H9 (cell line): ENCODE measurements at regions not wholly inside any gene's neighbourhood (a gene's known extent, or its start where the extent isn't known, plus 50 kb on each side); places are given as distances from the start of the nearest gene placed in this dataset.

ENCODE experiments used
- DNase-seq: peaks from one replicate; pipeline ENCODE4 v3.0.0-alpha.2; 2017
- H2AFZ ChIP-seq: one replicate; pipeline ENCODE4 v1.6.1; 2013; ENCODE audit warnings: mild to moderate bottlenecking, low read length, control low read depth, moderate library complexity
- H2AK5ac ChIP-seq: 2 replicates; pipeline ENCODE4 v1.6.1; 2013; ENCODE audit warnings: low read length, control low read depth, mixed read lengths; ENCODE audit not compliant: insufficient read length
- H2BK120ac ChIP-seq: one replicate; pipeline ENCODE4 v1.6.1; 2013; ENCODE audit warnings: low read depth, mild to moderate bottlenecking, low read length, control low read depth, inconsistent platforms; ENCODE audit not compliant: poor library complexity, severe bottlenecking
- H2BK12ac ChIP-seq: 2 replicates; pipeline ENCODE4 v1.6.1; 2013; ENCODE audit warnings: low read length, control low read depth, mixed read lengths, low read depth; ENCODE audit not compliant: insufficient read length
- H2BK15ac ChIP-seq: 2 replicates; pipeline ENCODE4 v1.6.1; 2013; ENCODE audit warnings: low read depth, low read length, control low read depth
- H2BK20ac ChIP-seq: one replicate; pipeline ENCODE4 v1.6.1; 2013; ENCODE audit warnings: low read depth, mild to moderate bottlenecking, low read length, control low read depth, inconsistent platforms; ENCODE audit not compliant: poor library complexity, severe bottlenecking
- H2BK5ac ChIP-seq: 2 replicates; pipeline ENCODE4 v1.6.1; 2013; ENCODE audit warnings: low read length, control low read depth, mixed read lengths; ENCODE audit not compliant: insufficient read length
- H3K14ac ChIP-seq: 2 replicates; pipeline ENCODE4 v1.6.1; 2013; ENCODE audit warnings: low read length, control low read depth; ENCODE audit not compliant: insufficient read depth
- H3K18ac ChIP-seq: 2 replicates; pipeline ENCODE4 v1.6.1; 2013; ENCODE audit warnings: low read depth, mild to moderate bottlenecking, mixed read lengths, low read length, control low read depth; ENCODE audit not compliant: insufficient read length
- H3K23ac ChIP-seq: 2 replicates; pipeline ENCODE4 v1.6.1; 2013; ENCODE audit warnings: low read length, control low read depth, mixed read lengths, low read depth; ENCODE audit not compliant: insufficient read length
- H3K23me2 ChIP-seq: 2 replicates; pipeline ENCODE4 v1.6.1; 2013; ENCODE audit warnings: low read depth, mild to moderate bottlenecking, mixed read lengths, low read length, control low read depth; ENCODE audit not compliant: insufficient read length, poor library complexity, severe bottlenecking
- H3K27ac ChIP-seq: 2 replicates; pipeline ENCODE4 v1.5.1; 2013; ENCODE audit warnings: low read length, control low read depth, mixed read lengths, low read depth; ENCODE audit not compliant: insufficient read length
- H3K27me3 ChIP-seq: 2 replicates; pipeline ENCODE4 v1.6.1; 2013; ENCODE audit warnings: low read length, control low read depth, inconsistent platforms; ENCODE audit not compliant: insufficient read depth
- H3K4ac ChIP-seq: 2 replicates; pipeline ENCODE4 v1.6.1; 2013; ENCODE audit warnings: low read depth, mild to moderate bottlenecking, control low read depth, inconsistent platforms, low read length, moderate library complexity
- H3K4me1 ChIP-seq: 2 replicates; pipeline ENCODE4 v1.6.1; 2013; ENCODE audit warnings: low read length, control low read depth, inconsistent platforms; ENCODE audit not compliant: insufficient read depth
- H3K4me2 ChIP-seq: 2 replicates; pipeline ENCODE4 v1.6.1; 2013; ENCODE audit warnings: low read length, control low read depth, mixed read lengths; ENCODE audit not compliant: insufficient read length, insufficient read depth
- H3K56ac ChIP-seq: 2 replicates; pipeline ENCODE4 v1.6.1; 2013; ENCODE audit warnings: low read depth, mild to moderate bottlenecking, mixed read lengths, low read length, control low read depth; ENCODE audit not compliant: insufficient read length
- H3K79me1 ChIP-seq: 2 replicates; pipeline ENCODE4 v1.6.1; 2013; ENCODE audit warnings: low read depth, mild to moderate bottlenecking, moderate library complexity, low read length, control low read depth, inconsistent platforms; ENCODE audit not compliant: insufficient read depth, poor library complexity, severe bottlenecking
- H3K79me2 ChIP-seq: 2 replicates; pipeline ENCODE4 v1.6.1; 2013; ENCODE audit warnings: low read length, control low read depth, inconsistent platforms; ENCODE audit not compliant: insufficient read depth
- H3K9ac ChIP-seq: 2 replicates; pipeline ENCODE4 v1.6.1; 2013; ENCODE audit warnings: low read length, control low read depth, mixed read lengths; ENCODE audit not compliant: insufficient read length; ENCODE audit errors: extremely low read depth
- H3K9me3 ChIP-seq: one replicate; pipeline ENCODE4 v1.6.1; 2013; ENCODE audit warnings: low read depth, low read length, inconsistent platforms; ENCODE audit not compliant: control insufficient read depth
- H3T11ph ChIP-seq: one replicate; pipeline ENCODE4 v1.6.1; 2013; ENCODE audit warnings: mild to moderate bottlenecking, low read length, control low read depth, inconsistent platforms
- H4K20me1 ChIP-seq: one replicate; pipeline ENCODE4 v1.6.1; 2013; ENCODE audit not compliant: control insufficient read depth, insufficient read length, insufficient read depth
- H4K5ac ChIP-seq: 2 replicates; pipeline ENCODE4 v1.6.1; 2013; ENCODE audit warnings: low read depth, mild to moderate bottlenecking, mixed read lengths, low read length, control low read depth; ENCODE audit not compliant: insufficient read length
- H4K8ac ChIP-seq: replicated peaks from 2 replicates; pipeline ENCODE4 v1.6.1; 2013; ENCODE audit warnings: low read length, control low read depth, mixed read lengths, low read depth; ENCODE audit not compliant: insufficient read length
- H4K91ac ChIP-seq: 2 replicates; pipeline ENCODE4 v1.6.1; 2013; ENCODE audit warnings: low read depth, mild to moderate bottlenecking, moderate library complexity, mixed read lengths, low read length, control low read depth; ENCODE audit not compliant: insufficient read length
- H3K27ac Mint-ChIP-seq, 3 experiments: 2 replicates in 2 of 3; 3 replicates in 1 of 3; pipeline ENCODE4 v1.8.0; 2020 to 2021; ENCODE audit warnings: mixed read lengths in 3 of 3, mild to moderate bottlenecking in 1 of 3, moderate library complexity in 1 of 3
- H3K27me3 Mint-ChIP-seq: 2 replicates; pipeline ENCODE4 v1.8.0; 2021; ENCODE audit warnings: low read depth, mild to moderate bottlenecking, moderate library complexity, mixed read lengths
- H3K36me3 Mint-ChIP-seq, 3 experiments: 2 replicates in 2 of 3; 3 replicates in 1 of 3; pipeline ENCODE4 v1.8.0; 2020 to 2021; ENCODE audit warnings: low read depth in 3 of 3, mixed read lengths in 3 of 3; ENCODE audit not compliant: insufficient read depth in 1 of 3
- H3K4me1 Mint-ChIP-seq, 2 experiments: 2 replicates each; pipeline ENCODE4 v1.8.0; 2020; ENCODE audit warnings: mixed read lengths in 2 of 2
- H3K4me3 Mint-ChIP-seq, 2 experiments: 2 replicates in 1 of 2; 3 replicates in 1 of 2; pipeline ENCODE4 v1.8.0; 2020 to 2021; ENCODE audit warnings: mild to moderate bottlenecking in 2 of 2, mixed read lengths in 2 of 2, moderate library complexity in 1 of 2
- H3K9me3 Mint-ChIP-seq, 2 experiments: 2 replicates in 1 of 2; 3 replicates in 1 of 2; pipeline ENCODE4 v1.8.0; 2020; ENCODE audit warnings: mild to moderate bottlenecking in 2 of 2, mixed read lengths in 2 of 2, moderate library complexity in 1 of 2
- WGBS: extraction: QIAGEN DNeasy Blood & Tissue Kit; methylation state at CpG from one replicate; pipeline ENCODE4 v1.1.7; 2013; ENCODE audit warnings: missing lambda C conversion rate, low lambda C conversion rate, mixed read lengths; ENCODE audit not compliant: insufficient read length; ENCODE audit errors: extremely low coverage; 5-methylcytosine and 5-hydroxymethylcytosine counted together
- TF ChIP-seq, protein P1 (sequence below): fragments of 200-600 bp; sonication (generic); conservative IDR thresholded peaks from 3 replicates; pipeline ENCODE4 v1.8.0; 2021; ENCODE audit warnings: antibody characterized with exemption, mild to moderate bottlenecking

DNA sequence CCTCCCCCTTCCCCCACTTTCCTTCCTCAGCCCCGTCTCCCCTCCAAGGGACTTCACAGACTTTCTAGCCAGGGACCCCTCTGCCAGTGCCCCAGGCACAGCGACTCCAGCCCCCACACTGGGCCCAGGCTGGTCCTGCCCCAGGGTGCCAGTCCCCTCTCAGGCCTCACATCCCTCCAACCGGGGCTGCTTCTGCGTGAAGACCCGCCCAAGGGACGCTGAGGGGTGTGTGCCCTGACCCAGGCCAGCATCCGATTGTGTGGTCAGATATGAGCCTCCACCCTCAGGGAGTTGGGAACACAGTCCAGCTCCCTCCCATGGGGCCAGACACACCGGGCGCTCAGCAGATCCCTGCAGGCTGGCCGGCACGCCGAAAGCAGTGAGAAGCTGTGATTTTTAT lies 97.0 kb downstream of the MICALL2 start:
- no peaks in the 10 kb centered on the region for H3K79me1 ChIP-seq
- H3K4me2 ChIP-seq: no peak overlapping the region
- peaks cover 0 to 3% of the 10 kb centered on the region in 2 experiments; a peak in 1 of 5 replicates for H3K9me3 Mint-ChIP-seq
- H3K27ac ChIP-seq: no peak overlapping the region
- no peaks in the 10 kb centered on the region for H3K9me3 ChIP-seq
- H2BK20ac ChIP-seq: no peak overlapping the region
- H3K4me1 ChIP-seq: no peaks in the 10 kb centered on the region
- no peak overlapping the region for H3K18ac ChIP-seq
- peaks cover 2 to 10% of the 10 kb centered on the region in 2 experiments; a peak in 2 of 4 replicates for H3K4me1 Mint-ChIP-seq
- H3T11ph ChIP-seq: no peak overlapping the region
- no peak overlapping the region for H4K5ac ChIP-seq
- H2BK15ac ChIP-seq: no peak overlapping the region
- no peak overlapping the region for H2BK120ac ChIP-seq
- H3K27ac Mint-ChIP-seq: no peak overlapping the region
- H2AFZ ChIP-seq: no peak overlapping the region
- H4K20me1 ChIP-seq: no peaks in the 10 kb centered on the region
- no peak overlapping the region; the same call in 1 of the 2 replicates for H3K14ac ChIP-seq
- no peak for DNase-seq
- no peak overlapping the region for H3K9ac ChIP-seq
- H4K8ac ChIP-seq: no peak overlapping the region
- no peak overlapping the region for H3K4ac ChIP-seq
- H3K4me3 Mint-ChIP-seq: no peak overlapping the region
- H2BK5ac ChIP-seq: no peak overlapping the region
- no peak overlapping the region for H2BK12ac ChIP-seq
- no peaks in the 10 kb centered on the region for H3K27me3 ChIP-seq
- H3K79me2 ChIP-seq: no peaks in the 10 kb centered on the region
- H3K36me3 Mint-ChIP-seq: peaks cover 0 to 2% (median 0%) of the 10 kb centered on the region in 3 experiments; a peak in 1 of 7 replicates
- TF ChIP-seq, protein P1, sequence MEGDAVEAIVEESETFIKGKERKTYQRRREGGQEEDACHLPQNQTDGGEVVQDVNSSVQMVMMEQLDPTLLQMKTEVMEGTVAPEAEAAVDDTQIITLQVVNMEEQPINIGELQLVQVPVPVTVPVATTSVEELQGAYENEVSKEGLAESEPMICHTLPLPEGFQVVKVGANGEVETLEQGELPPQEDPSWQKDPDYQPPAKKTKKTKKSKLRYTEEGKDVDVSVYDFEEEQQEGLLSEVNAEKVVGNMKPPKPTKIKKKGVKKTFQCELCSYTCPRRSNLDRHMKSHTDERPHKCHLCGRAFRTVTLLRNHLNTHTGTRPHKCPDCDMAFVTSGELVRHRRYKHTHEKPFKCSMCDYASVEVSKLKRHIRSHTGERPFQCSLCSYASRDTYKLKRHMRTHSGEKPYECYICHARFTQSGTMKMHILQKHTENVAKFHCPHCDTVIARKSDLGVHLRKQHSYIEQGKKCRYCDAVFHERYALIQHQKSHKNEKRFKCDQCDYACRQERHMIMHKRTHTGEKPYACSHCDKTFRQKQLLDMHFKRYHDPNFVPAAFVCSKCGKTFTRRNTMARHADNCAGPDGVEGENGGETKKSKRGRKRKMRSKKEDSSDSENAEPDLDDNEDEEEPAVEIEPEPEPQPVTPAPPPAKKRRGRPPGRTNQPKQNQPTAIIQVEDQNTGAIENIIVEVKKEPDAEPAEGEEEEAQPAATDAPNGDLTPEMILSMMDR: no peak
- no peak overlapping the region for H3K56ac ChIP-seq
- no peak overlapping the region for H2AK5ac ChIP-seq
- no peaks in the 10 kb centered on the region for H3K23me2 ChIP-seq
- peaks cover 25% of the 10 kb centered on the region for H3K27me3 Mint-ChIP-seq
- no peak overlapping the region for H4K91ac ChIP-seq
- H3K23ac ChIP-seq: no peak overlapping the region
- no CpG with 5 or more reads among the region's 12 CpGs for WGBS
